OCI-M1 (cell line): ENCODE measurements at regions not wholly inside any gene's neighbourhood (a gene's known extent, or its start where the extent isn't known, plus 50 kb on each side); places are given as distances from the start of the nearest gene placed in this dataset.

Source experiments
- DNase-seq: peaks from one replicate; lab custom pipeline; 2025; lab: John Stamatoyannopoulos, UW

- no peak for DNase-seq
Observed at GRCh38 chr2:129144082-129144791, 825.6 kb upstream of the HS6ST1 start.

- DNase-seq: no peak
Observed at GRCh38 chr2:129152514-129152913, 827.0 kb upstream of the RAB6C start.

GRCh38 chr2:129160879-129161278 lies 818.6 kb upstream of the RAB6C start:
- DNase-seq: peak; percentile 6

- no peak for DNase-seq
Observed at GRCh38 chr2:129164220-129164949, 815.1 kb upstream of the RAB6C start.

- DNase-seq: no peak
Observed at GRCh38 chr2:129165006-129165405, 814.5 kb upstream of the RAB6C start.

- DNase-seq: no peak
Observed at GRCh38 chr2:129167456-129167855, 812.0 kb upstream of the RAB6C start.

- DNase-seq: no peak
Observed at GRCh38 chr2:129170570-129170969, 808.9 kb upstream of the RAB6C start.

GRCh38 chr2:129174143-129174542 lies 805.3 kb upstream of the RAB6C start:
- DNase-seq: no peak

- DNase-seq: no peak
Observed at GRCh38 chr2:129175051-129175450, 804.4 kb upstream of the RAB6C start.

- DNase-seq: no peak
Observed at GRCh38 chr2:129176375-129176774, 803.1 kb upstream of the RAB6C start.

- DNase-seq: no peak
Observed at GRCh38 chr2:129178356-129178755, 801.1 kb upstream of the RAB6C start.

GRCh38 chr2:129179199-129179598 lies 800.3 kb upstream of the RAB6C start:
- no peak for DNase-seq

- DNase-seq: peak; percentile 45
Observed at GRCh38 chr2:129180124-129180716, 799.2 kb upstream of the RAB6C start.

- no peak for DNase-seq
Observed at GRCh38 chr2:129181433-129181832, 798.0 kb upstream of the RAB6C start.

- no peak for DNase-seq
Observed at GRCh38 chr2:129181963-129182362, 797.5 kb upstream of the RAB6C start.

GRCh38 chr2:129187343-129187742 lies 792.1 kb upstream of the RAB6C start:
- DNase-seq: no peak

- no peak for DNase-seq
Observed at GRCh38 chr2:129188451-129188850, 791.0 kb upstream of the RAB6C start.

GRCh38 chr2:129189617-129190319 lies 789.7 kb upstream of the RAB6C start:
- no peak for DNase-seq

GRCh38 chr2:129190494-129190893 lies 789.0 kb upstream of the RAB6C start:
- DNase-seq: no peak

- DNase-seq: no peak
Observed at GRCh38 chr2:129191530-129191929, 787.9 kb upstream of the RAB6C start.

- DNase-seq: no peak
Observed at GRCh38 chr2:129192117-129192516, 787.3 kb upstream of the RAB6C start.

- no peak for DNase-seq
Observed at GRCh38 chr2:129192841-129193253, 786.6 kb upstream of the RAB6C start.

- no peak for DNase-seq
Observed at GRCh38 chr2:129193961-129194360, 785.5 kb upstream of the RAB6C start.
